A549 (cell line): ENCODE measurements at regions not wholly inside any gene's neighbourhood (a gene's known extent, or its start where the extent isn't known, plus 50 kb on each side); places are given as distances from the start of the nearest gene placed in this dataset.

Experiments
- RCOR1 ChIP-seq: fragments of 150-350 bp; IDR thresholded peaks from 2 replicates; pipeline ENCODE4 v1.6.1; 2014; ENCODE audit warnings: antibody characterized with exemption, low read length, low read depth
- TF ChIP-seq, protein P1 (sequence below): fragments of >200 bp; sonication (Bioruptor Twin); formaldehyde crosslinking; IDR thresholded peaks from 3 replicates; pipeline ENCODE4 v1.5.1; 2016

- TF ChIP-seq RCOR1: no peak
- TF ChIP-seq, protein P1, sequence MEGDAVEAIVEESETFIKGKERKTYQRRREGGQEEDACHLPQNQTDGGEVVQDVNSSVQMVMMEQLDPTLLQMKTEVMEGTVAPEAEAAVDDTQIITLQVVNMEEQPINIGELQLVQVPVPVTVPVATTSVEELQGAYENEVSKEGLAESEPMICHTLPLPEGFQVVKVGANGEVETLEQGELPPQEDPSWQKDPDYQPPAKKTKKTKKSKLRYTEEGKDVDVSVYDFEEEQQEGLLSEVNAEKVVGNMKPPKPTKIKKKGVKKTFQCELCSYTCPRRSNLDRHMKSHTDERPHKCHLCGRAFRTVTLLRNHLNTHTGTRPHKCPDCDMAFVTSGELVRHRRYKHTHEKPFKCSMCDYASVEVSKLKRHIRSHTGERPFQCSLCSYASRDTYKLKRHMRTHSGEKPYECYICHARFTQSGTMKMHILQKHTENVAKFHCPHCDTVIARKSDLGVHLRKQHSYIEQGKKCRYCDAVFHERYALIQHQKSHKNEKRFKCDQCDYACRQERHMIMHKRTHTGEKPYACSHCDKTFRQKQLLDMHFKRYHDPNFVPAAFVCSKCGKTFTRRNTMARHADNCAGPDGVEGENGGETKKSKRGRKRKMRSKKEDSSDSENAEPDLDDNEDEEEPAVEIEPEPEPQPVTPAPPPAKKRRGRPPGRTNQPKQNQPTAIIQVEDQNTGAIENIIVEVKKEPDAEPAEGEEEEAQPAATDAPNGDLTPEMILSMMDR: no peak
Measured at GRCh38 chr10:55191236-55191860, 390.3 kb upstream of the PCDH15 start.
